Peyer's patch (tissue), 4 donors: ENCODE measurements at regions not wholly inside any gene's neighbourhood (a gene's known extent, or its start where the extent isn't known, plus 50 kb on each side); places are given as distances from the start of the nearest gene placed in this dataset.
A peak's percentile ranks its signal among the peaks of the same experiment; 100 is the strongest.

Experiments
- DNase-seq, 3 donors: peaks; one replicate each; pipeline ENCODE4 v3.0.0-alpha.2; 2017 to 2019
- H3K27ac ChIP-seq, 4 donors: fragments of 200-600 bp; sonication (generic); one replicate each; pipeline ENCODE4 v1.5.1; 2016 to 2019
- H3K27me3 ChIP-seq, 2 donors: fragments of 200-600 bp; sonication (generic); one replicate each; pipeline ENCODE4 v1.5.1; 2019
- H3K36me3 ChIP-seq, 3 donors: fragments of 200-600 bp; sonication (generic); one replicate each; pipeline ENCODE4 v1.5.1; 2016 to 2019
- H3K4me1 ChIP-seq, 4 donors: fragments of 200-600 bp; sonication (generic); one replicate each; pipeline ENCODE4 v1.5.1; 2016 to 2019
- H3K4me3 ChIP-seq, 4 donors: fragments of 200-600 bp; sonication (generic); 1 replicate in 3 of 4; 2 replicates in 1 of 4; pipeline ENCODE4 v1.5.1; 2016 to 2019; ENCODE audit warnings: mild to moderate bottlenecking in 1 of 4
- H3K9me3 ChIP-seq, 4 donors: fragments of 200-600 bp; sonication (generic); one replicate each; pipeline ENCODE4 v1.5.1; 2016 to 2019; ENCODE audit warnings: mild to moderate bottlenecking in 1 of 4
- CTCF ChIP-seq, 6 experiments: fragments of 450-650 bp in 4 of 6; fragments of 200-600 bp in 2 of 6; sonication (generic) in 1 of 6; IDR thresholded peaks; one replicate each; pipeline ENCODE4 v1.5.1; 2017 to 2019; ENCODE audit warnings: antibody characterized with exemption in 6 of 6, mild to moderate bottlenecking in 3 of 6, moderate library complexity in 1 of 6
- POLR2A ChIP-seq, 2 donors: fragments of 450-650 bp; IDR thresholded peaks; one replicate each; pipeline ENCODE4 v1.5.1; 2017; ENCODE audit warnings: antibody characterized with exemption in 2 of 2, mild to moderate bottlenecking in 2 of 2, moderate library complexity in 2 of 2

GRCh38 chr21:14607262-14607661 lies 61.1 kb upstream of the SAMSN1 start:
- no peak overlapping the region for H3K4me3 ChIP-seq
- no peak for DNase-seq
- no peaks in the 10 kb centered on the region for H3K36me3 ChIP-seq
- H3K27me3 ChIP-seq: no peaks in the 10 kb centered on the region
- H3K27ac ChIP-seq: no peak overlapping the region
- no peaks in the 10 kb centered on the region for H3K9me3 ChIP-seq
- TF ChIP-seq CTCF (IDR thresholded peaks at IDR 0.05) (no peak), POLR2A (IDR thresholded peaks at IDR 0.05) (no peak)
- no peaks in the 10 kb centered on the region for H3K4me1 ChIP-seq

- Histone ChIP-seq H3K27me3 (no peaks in the 10 kb centered on the region), H3K27ac (no peak overlapping the region), H3K9me3 (no peaks in the 10 kb centered on the region), H3K4me3 (no peak overlapping the region), H3K36me3 (no peaks in the 10 kb centered on the region), H3K4me1 (no peaks in the 10 kb centered on the region)
- TF ChIP-seq POLR2A (IDR thresholded peaks at IDR 0.05) (no peak), CTCF (IDR thresholded peaks at IDR 0.05) (no peak)
- DNase-seq: no peak
These were observed 57.1 kb upstream of the SAMSN1 start for GRCh38 chr21:14603202-14603601.

GRCh38 chr21:14602382-14602958 lies 56.4 kb upstream of the SAMSN1 start:
- Histone ChIP-seq H3K36me3 (no peaks in the 10 kb centered on the region), H3K27me3 (no peaks in the 10 kb centered on the region), H3K9me3 (no peaks in the 10 kb centered on the region), H3K4me1 (no peaks in the 10 kb centered on the region), H3K4me3 (no peak overlapping the region), H3K27ac (peak overlapping the region in 1 of 4 donors; percentile 8)
- TF ChIP-seq CTCF (IDR thresholded peaks at IDR 0.05): no peak
- no peak for TF ChIP-seq POLR2A (IDR thresholded peaks at IDR 0.05)
- DNase-seq: peak in 2 of 3 donors; percentile 47 to 53

- peaks cover 0 to 2% (median 0%) of the 10 kb centered on the region in 4 donors for H3K9me3 ChIP-seq
- H3K27ac ChIP-seq: no peak overlapping the region
- no peak for DNase-seq
- H3K4me3 ChIP-seq: no peak overlapping the region
- H3K4me1 ChIP-seq: no peaks in the 10 kb centered on the region
- no peaks in the 10 kb centered on the region for H3K27me3 ChIP-seq
- no peaks in the 10 kb centered on the region for H3K36me3 ChIP-seq
- TF ChIP-seq CTCF (IDR thresholded peaks at IDR 0.05): no peak
- TF ChIP-seq POLR2A (IDR thresholded peaks at IDR 0.05): no peak
These were observed 54.6 kb upstream of the SAMSN1 start for GRCh38 chr21:14600569-14601297.

- no peaks in the 10 kb centered on the region for H3K27me3 ChIP-seq
- TF ChIP-seq POLR2A (IDR thresholded peaks at IDR 0.05): no peak
- no peak for TF ChIP-seq CTCF (IDR thresholded peaks at IDR 0.05)
- no peak overlapping the region for H3K27ac ChIP-seq
- H3K4me1 ChIP-seq: no peaks in the 10 kb centered on the region
- H3K4me3 ChIP-seq: no peak overlapping the region
- H3K36me3 ChIP-seq: no peaks in the 10 kb centered on the region
- no peak for DNase-seq
- peaks cover 0 to 2% (median 0%) of the 10 kb centered on the region in 4 donors for H3K9me3 ChIP-seq
These were observed 52.0 kb upstream of the SAMSN1 start for GRCh38 chr21:14598065-14598464.
